ENCODE measurements at regions not wholly inside any gene's neighbourhood (a gene's known extent, or its start where the extent isn't known, plus 50 kb on each side); places are given as distances from the start of the nearest gene placed in this dataset.
A peak's percentile ranks its signal among the peaks of the same experiment; 100 is the strongest.

GRCh38 chr16:85385463-85386331 is 227.4 kb upstream of the GSE1 start (continued):
- no peak for TF ChIP-seq ATF7-NPFF (CRISPR knock-in tag; IDR thresholded peaks at IDR 0.05; ENCODE audit: low read depth)
- TF ChIP-seq SOX5 (CRISPR knock-in tag; IDR thresholded peaks at IDR 0.05; ENCODE audit: borderline replicate concordance): no peak
- no peak for TF ChIP-seq NPAS2 (CRISPR knock-in tag; IDR thresholded peaks at IDR 0.05; ENCODE audit: borderline replicate concordance)
- no peak for TF ChIP-seq ZNF382 (CRISPR knock-in tag; IDR thresholded peaks at IDR 0.05; ENCODE audit: borderline replicate concordance)
- TF ChIP-seq PPARG (CRISPR knock-in tag; conservative IDR thresholded peaks at IDR 0.05): peak; percentile 73
- TF ChIP-seq AGO2 (optimal IDR thresholded peaks at IDR 0.05; ENCODE audit: low read depth, low read length): no peak
- no peak for TF ChIP-seq ZNF10 (CRISPR knock-in tag; IDR thresholded peaks at IDR 0.05; ENCODE audit: borderline replicate concordance, low read depth)
- TF ChIP-seq ZBTB43 (CRISPR knock-in tag; conservative IDR thresholded peaks at IDR 0.05): no peak
- TF ChIP-seq AKNA (CRISPR knock-in tag; IDR thresholded peaks at IDR 0.05; ENCODE audit: borderline replicate concordance): no peak
- no peak for TF ChIP-seq EEA1 (CRISPR knock-in tag; IDR thresholded peaks at IDR 0.05; ENCODE audit: borderline replicate concordance)
- TF ChIP-seq ZNF619 (CRISPR knock-in tag; IDR thresholded peaks at IDR 0.05): no peak; the same call in 1 of the 2 replicates
- no peak for TF ChIP-seq ZFP37 (CRISPR knock-in tag; IDR thresholded peaks at IDR 0.05; ENCODE audit: borderline replicate concordance)
- no peak; the same call in 1 of the 2 replicates for TF ChIP-seq ZNF605 (CRISPR knock-in tag; IDR thresholded peaks at IDR 0.05)
- TF ChIP-seq, protein P1, sequence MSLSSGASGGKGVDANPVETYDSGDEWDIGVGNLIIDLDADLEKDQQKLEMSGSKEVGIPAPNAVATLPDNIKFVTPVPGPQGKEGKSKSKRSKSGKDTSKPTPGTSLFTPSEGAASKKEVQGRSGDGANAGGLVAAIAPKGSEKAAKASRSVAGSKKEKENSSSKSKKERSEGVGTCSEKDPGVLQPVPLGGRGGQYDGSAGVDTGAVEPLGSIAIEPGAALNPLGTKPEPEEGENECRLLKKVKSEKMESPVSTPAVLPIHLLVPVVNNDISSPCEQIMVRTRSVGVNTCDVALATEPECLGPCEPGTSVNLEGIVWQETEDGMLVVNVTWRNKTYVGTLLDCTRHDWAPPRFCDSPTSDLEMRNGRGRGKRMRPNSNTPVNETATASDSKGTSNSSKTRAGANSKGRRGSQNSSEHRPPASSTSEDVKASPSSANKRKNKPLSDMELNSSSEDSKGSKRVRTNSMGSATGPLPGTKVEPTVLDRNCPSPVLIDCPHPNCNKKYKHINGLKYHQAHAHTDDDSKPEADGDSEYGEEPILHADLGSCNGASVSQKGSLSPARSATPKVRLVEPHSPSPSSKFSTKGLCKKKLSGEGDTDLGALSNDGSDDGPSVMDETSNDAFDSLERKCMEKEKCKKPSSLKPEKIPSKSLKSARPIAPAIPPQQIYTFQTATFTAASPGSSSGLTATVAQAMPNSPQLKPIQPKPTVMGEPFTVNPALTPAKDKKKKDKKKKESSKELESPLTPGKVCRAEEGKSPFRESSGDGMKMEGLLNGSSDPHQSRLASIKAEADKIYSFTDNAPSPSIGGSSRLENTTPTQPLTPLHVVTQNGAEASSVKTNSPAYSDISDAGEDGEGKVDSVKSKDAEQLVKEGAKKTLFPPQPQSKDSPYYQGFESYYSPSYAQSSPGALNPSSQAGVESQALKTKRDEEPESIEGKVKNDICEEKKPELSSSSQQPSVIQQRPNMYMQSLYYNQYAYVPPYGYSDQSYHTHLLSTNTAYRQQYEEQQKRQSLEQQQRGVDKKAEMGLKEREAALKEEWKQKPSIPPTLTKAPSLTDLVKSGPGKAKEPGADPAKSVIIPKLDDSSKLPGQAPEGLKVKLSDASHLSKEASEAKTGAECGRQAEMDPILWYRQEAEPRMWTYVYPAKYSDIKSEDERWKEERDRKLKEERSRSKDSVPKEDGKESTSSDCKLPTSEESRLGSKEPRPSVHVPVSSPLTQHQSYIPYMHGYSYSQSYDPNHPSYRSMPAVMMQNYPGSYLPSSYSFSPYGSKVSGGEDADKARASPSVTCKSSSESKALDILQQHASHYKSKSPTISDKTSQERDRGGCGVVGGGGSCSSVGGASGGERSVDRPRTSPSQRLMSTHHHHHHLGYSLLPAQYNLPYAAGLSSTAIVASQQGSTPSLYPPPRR (CRISPR knock-in tag; IDR thresholded peaks at IDR 0.05; ENCODE audit: borderline replicate concordance): no peak
- TF ChIP-seq EHMT2 (IDR thresholded peaks at IDR 0.05; ENCODE audit: borderline replicate concordance, low read depth, low read length): no peak
- TF ChIP-seq LCORL (IDR thresholded peaks at IDR 0.05): no peak
- peak; percentile 56; the same call in 1 of the 2 replicates for TF ChIP-seq LCORL (CRISPR knock-in tag; IDR thresholded peaks at IDR 0.05)
- TF ChIP-seq, protein P2, sequence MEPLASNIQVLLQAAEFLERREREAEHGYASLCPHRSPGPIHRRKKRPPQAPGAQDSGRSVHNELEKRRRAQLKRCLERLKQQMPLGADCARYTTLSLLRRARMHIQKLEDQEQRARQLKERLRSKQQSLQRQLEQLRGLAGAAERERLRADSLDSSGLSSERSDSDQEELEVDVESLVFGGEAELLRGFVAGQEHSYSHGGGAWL (CRISPR knock-in tag; IDR thresholded peaks at IDR 0.05): no peak
